DND-41 (cell line): ENCODE measurements at regions not wholly inside any gene's neighbourhood (a gene's known extent, or its start where the extent isn't known, plus 50 kb on each side); places are given as distances from the start of the nearest gene placed in this dataset.

Experiments
- ATAC-seq: fragments of 200-7000 bp; cut with Tn5 transposase; 3 replicates; pipeline ENCODE4 v1.9.1; 2021; ENCODE audit warnings: low read depth; ENCODE audit not compliant: insufficient read depth
- DNase-seq: peaks from one replicate; pipeline ENCODE4 v3.0.0-alpha.2; 2020
- H2AFZ ChIP-seq: 2 replicates; pipeline ENCODE4 v1.6.0; 2012; ENCODE audit warnings: low read depth, low read length
- H3K27ac ChIP-seq: 2 replicates; pipeline ENCODE4 v1.5.1; 2012; ENCODE audit warnings: low read length, inconsistent platforms
- H3K27me3 ChIP-seq: fragments of 200-600 bp; sonication (generic); 2 replicates; pipeline ENCODE4 v1.6.0; 2012; ENCODE audit warnings: low read length, mild to moderate bottlenecking, inconsistent platforms; ENCODE audit not compliant: insufficient read depth, poor library complexity
- H3K36me3 ChIP-seq: 2 replicates; pipeline ENCODE4 v1.5.1; 2012; ENCODE audit warnings: low read length, inconsistent platforms; ENCODE audit not compliant: insufficient read depth
- H3K4me1 ChIP-seq: 2 replicates; pipeline ENCODE4 v1.5.1; 2012; ENCODE audit warnings: mild to moderate bottlenecking, low read length; ENCODE audit not compliant: insufficient read depth
- H3K4me2 ChIP-seq: 2 replicates; pipeline ENCODE4 v1.6.0; 2012; ENCODE audit warnings: mild to moderate bottlenecking, moderate library complexity, low read length, inconsistent platforms; ENCODE audit not compliant: insufficient read depth
- H3K4me3 ChIP-seq, 2 experiments: fragments of 200-600 bp in 1 of 2; shearing (Covaris generic) in 1 of 2; 2 replicates each; pipeline ENCODE4 v1.5.1; 2012 to 2016; ENCODE audit warnings: inconsistent platforms in 2 of 2, low read length in 2 of 2, mild to moderate bottlenecking in 2 of 2, low read depth in 1 of 2, moderate library complexity in 1 of 2
- H3K79me2 ChIP-seq: 2 replicates; pipeline ENCODE4 v1.6.0; 2012; ENCODE audit warnings: low read length, inconsistent platforms; ENCODE audit not compliant: insufficient read depth
- H3K9ac ChIP-seq: 2 replicates; pipeline ENCODE4 v1.6.0; 2012; ENCODE audit warnings: low read depth, mild to moderate bottlenecking, inconsistent platforms, low read length, moderate library complexity
- H3K9me3 ChIP-seq: 2 replicates; pipeline ENCODE4 v1.5.1; 2012; ENCODE audit warnings: low read length, moderate library complexity, mild to moderate bottlenecking, inconsistent platforms; ENCODE audit not compliant: insufficient read depth, severe bottlenecking
- H4K20me1 ChIP-seq: 2 replicates; pipeline ENCODE4 v1.6.0; 2012; ENCODE audit warnings: low read length; ENCODE audit not compliant: insufficient read depth
- CTCF ChIP-seq: IDR thresholded peaks from 2 replicates; pipeline ENCODE4 v1.5.1; 2012; ENCODE audit warnings: borderline replicate concordance, low read length, moderate library complexity, mild to moderate bottlenecking; ENCODE audit not compliant: poor library complexity, severe bottlenecking; ENCODE audit errors: extremely low read depth
- EZH2 ChIP-seq: IDR thresholded peaks from 3 replicates; pipeline ENCODE4 v1.6.1; 2012; ENCODE audit warnings: borderline replicate concordance, low read depth, mild to moderate bottlenecking, moderate library complexity, low read length, inconsistent platforms; ENCODE audit not compliant: severe bottlenecking

DNA sequence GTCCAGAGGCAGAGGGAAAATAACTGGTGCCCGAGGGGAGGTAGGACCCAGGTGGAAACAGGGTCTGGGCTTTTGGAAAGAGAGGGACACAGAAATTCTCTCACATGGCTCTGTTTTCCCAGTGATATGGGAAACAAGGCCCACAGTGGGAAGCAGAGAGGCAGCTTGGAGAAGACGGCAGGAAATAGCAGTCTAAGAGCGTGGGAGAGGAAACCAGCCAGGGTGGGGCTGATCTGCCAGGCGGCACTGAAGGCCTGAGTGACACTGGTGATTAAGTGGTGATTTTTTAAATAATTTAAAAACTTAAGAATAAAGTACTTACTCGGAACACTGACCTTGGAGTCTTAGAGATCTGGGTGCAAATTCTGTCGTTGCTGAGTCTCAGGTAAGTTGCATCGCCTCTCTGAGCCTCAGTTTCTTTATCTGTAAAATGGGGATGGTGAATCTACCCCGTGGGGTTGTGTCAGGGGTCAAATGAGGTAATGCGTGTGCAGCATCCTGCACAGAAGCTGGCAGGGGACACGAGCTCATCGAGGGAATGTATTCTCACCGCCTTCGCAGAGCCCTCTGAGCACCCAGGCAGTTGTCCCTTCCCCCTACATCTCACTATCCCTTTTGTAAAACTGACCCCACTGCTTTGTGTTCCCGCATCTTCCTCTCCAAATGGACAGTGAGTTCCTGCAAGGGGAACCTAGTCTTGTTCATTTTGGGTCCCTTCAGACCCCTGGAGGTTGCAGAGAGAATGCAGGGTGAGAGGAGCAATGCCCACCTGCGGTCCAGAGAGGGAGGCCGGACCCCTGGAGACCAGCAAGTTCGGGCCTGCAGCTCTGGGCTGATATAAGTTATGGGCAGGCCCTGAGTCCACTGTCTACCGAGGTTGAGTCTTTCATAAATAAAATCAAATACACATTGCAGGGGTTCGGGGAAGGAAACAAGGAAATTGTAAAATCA is 228.6 kb upstream of the PMEPA1 start:
- H2AFZ ChIP-seq, result no peak overlapping the region
- H3K4me1 ChIP-seq, result no peaks in the 10 kb centered on the region
- no peaks in the 10 kb centered on the region; the same call in 1 of the 2 replicates for H4K20me1 ChIP-seq
- H3K9me3 ChIP-seq, result no peaks in the 10 kb centered on the region
- DNase-seq (no peak), ATAC-seq (no peak)
- peak; percentile 3 for TF ChIP-seq CTCF
- no peak for TF ChIP-seq EZH2
- no peak overlapping the region for H3K9ac ChIP-seq
- no peak overlapping the region for H3K4me3 ChIP-seq
- H3K79me2 ChIP-seq, result no peaks in the 10 kb centered on the region
- peaks cover 3% of the 10 kb centered on the region for H3K27me3 ChIP-seq
- no peaks in the 10 kb centered on the region for H3K36me3 ChIP-seq
- H3K4me2 ChIP-seq, result no peak overlapping the region
- no peak overlapping the region for H3K27ac ChIP-seq

DNA sequence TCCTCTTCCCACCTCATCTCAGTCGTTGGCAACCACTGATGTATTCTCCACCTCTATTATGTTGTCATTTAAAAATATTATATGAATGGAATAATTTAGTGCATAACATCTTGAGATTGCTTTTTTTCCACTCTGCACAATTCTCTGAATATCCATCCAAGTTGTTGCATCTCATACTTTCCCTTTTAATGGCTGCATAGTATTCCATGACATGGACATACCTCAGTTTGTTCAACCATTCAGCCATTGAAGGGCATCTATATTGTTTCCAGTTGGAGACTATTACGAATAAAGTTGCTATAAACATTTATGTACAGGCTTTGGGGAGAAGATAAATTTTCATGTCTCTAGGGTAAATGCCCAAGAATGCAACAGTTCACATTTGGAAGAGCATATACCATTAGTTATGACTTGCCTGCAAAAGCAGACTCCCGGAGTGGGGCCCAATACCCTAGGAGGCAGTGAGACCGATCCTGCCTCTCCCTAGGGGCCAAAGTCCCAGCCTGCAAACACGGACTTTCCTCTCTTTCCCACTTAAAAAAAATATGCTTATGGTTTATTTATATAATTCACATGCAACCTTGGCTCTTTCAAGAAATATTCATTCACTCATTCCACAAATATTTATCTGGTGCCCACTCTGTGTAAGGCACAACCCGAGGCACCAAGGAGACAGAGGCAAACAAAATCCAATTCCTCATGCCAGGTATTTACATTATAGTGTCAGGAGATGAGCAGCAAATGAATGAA is 227.0 kb upstream of the PMEPA1 start:
- Histone ChIP-seq H3K4me1 (no peaks in the 10 kb centered on the region), H3K4me3 (no peak overlapping the region), H3K27me3 (peaks cover 10% of the 10 kb centered on the region), H3K4me2 (no peak overlapping the region), H3K79me2 (no peaks in the 10 kb centered on the region), H3K9ac (no peak overlapping the region), H3K9me3 (no peaks in the 10 kb centered on the region), H2AFZ (no peak overlapping the region), H3K27ac (no peak overlapping the region), H3K36me3 (no peaks in the 10 kb centered on the region), H4K20me1 (no peaks in the 10 kb centered on the region; the same call in 1 of the 2 replicates)
- ATAC-seq (no peak), DNase-seq (no peak)
- TF ChIP-seq CTCF, result no peak
- no peak for TF ChIP-seq EZH2

GRCh38 chr20:57934913-57935312 is 225.1 kb upstream of the PMEPA1 start:
- no peaks in the 10 kb centered on the region for H3K36me3 ChIP-seq
- DNase-seq, result no peak
- H3K4me1 ChIP-seq, result no peaks in the 10 kb centered on the region
- no peaks in the 10 kb centered on the region for H3K9me3 ChIP-seq
- no peak overlapping the region for H3K9ac ChIP-seq
- no peak for TF ChIP-seq EZH2
- TF ChIP-seq CTCF, result no peak
- H4K20me1 ChIP-seq, result no peaks in the 10 kb centered on the region; the same call in 1 of the 2 replicates
- no peaks in the 10 kb centered on the region for H3K79me2 ChIP-seq
- no peak overlapping the region for H3K4me3 ChIP-seq
- no peak overlapping the region for H2AFZ ChIP-seq
- no peak overlapping the region for H3K4me2 ChIP-seq
- H3K27me3 ChIP-seq, result peaks cover 11% of the 10 kb centered on the region
- H3K27ac ChIP-seq, result no peak overlapping the region
- no peak for ATAC-seq
